SK-N-SH (cell line): ENCODE measurements at regions not wholly inside any gene's neighbourhood (a gene's known extent, or its start where the extent isn't known, plus 50 kb on each side); places are given as distances from the start of the nearest gene placed in this dataset.

Source experiments
- CTCF ChIA-PET: fragments of 300-600, 350-600 bp; formaldehyde crosslinking; extraction: SDS; loops from one replicate; lab custom pipeline; 2021; lab: Yijun Ruan, JAX
- POLR2A ChIA-PET: fragments of 350-600 bp; sonication (Branson Sonifier 250); formaldehyde crosslinking; extraction: SDS; loops from one replicate; lab custom pipeline; 2020; ENCODE audit warnings: antibody characterized with exemption, inconsistent platforms; lab: Yijun Ruan, JAX
- DNase-seq: peaks from one replicate; pipeline ENCODE4 v3.0.0; 2012
- H2AFZ ChIP-seq: fragments of 200-600 bp; sonication (generic); 2 replicates; pipeline ENCODE4 v1.8.1; 2016; ENCODE audit warnings: antibody characterized with exemption, mild to moderate bottlenecking, low read depth
- H3F3A ChIP-seq: fragments of 200-600 bp; sonication (generic); replicated peaks from 2 replicates; pipeline ENCODE3; 2016; ENCODE audit warnings: antibody characterized with exemption, mild to moderate bottlenecking; ENCODE audit not compliant: insufficient read depth
- H3K27ac ChIP-seq, 2 experiments: fragments of 200-500 bp in 1 of 2; fragments of 200-600 bp in 1 of 2; sonication (Bioruptor generic) in 1 of 2; sonication (generic), shearing (Covaris generic) in 1 of 2; 2 replicates each; pipeline versions ENCODE4 v1.5.1 to v1.6.1; 2014 to 2016; ENCODE audit warnings: low read depth in 2 of 2, inconsistent platforms in 1 of 2, low read length in 1 of 2, mild to moderate bottlenecking in 1 of 2, mixed read lengths in 1 of 2
- H3K27me3 ChIP-seq: fragments of 200-600 bp; sonication (generic), shearing (Covaris generic); 2 replicates; pipeline ENCODE4 v1.6.1; 2016; ENCODE audit warnings: mixed run types; ENCODE audit not compliant: insufficient read depth
- H3K36me3 ChIP-seq, 2 experiments: fragments of 200-500 bp in 1 of 2; fragments of 200-600 bp in 1 of 2; sonication (Bioruptor generic) in 1 of 2; sonication (generic) in 1 of 2; replicated peaks in 1 of 2; 2 replicates each; pipeline versions ENCODE3 to v1.5.1; 2014 to 2016; ENCODE audit warnings: low read length in 1 of 2, mild to moderate bottlenecking in 1 of 2; ENCODE audit not compliant: insufficient read depth in 2 of 2, control insufficient read depth in 1 of 2
- H3K4me1 ChIP-seq, 2 experiments: fragments of 200-500 bp in 1 of 2; fragments of 200-600 bp in 1 of 2; sonication (Bioruptor generic) in 1 of 2; sonication (generic), shearing (Covaris generic) in 1 of 2; 2 replicates each; pipeline versions ENCODE4 v1.5.1 to v1.6.1; 2014 to 2016; ENCODE audit warnings: low read depth in 1 of 2, low read length in 1 of 2, mixed run types in 1 of 2; ENCODE audit not compliant: insufficient read depth in 2 of 2, control insufficient read depth in 1 of 2
- H3K4me2 ChIP-seq: fragments of 200-600 bp; sonication (generic), shearing (Covaris generic); 2 replicates; pipeline ENCODE4 v1.6.1; 2017; ENCODE audit warnings: mixed run types
- H3K4me3 ChIP-seq, 2 experiments: fragments of 200-500 bp in 1 of 2; fragments of 200-600 bp in 1 of 2; sonication (Bioruptor generic) in 1 of 2; sonication (generic), shearing (Covaris generic) in 1 of 2; 2 replicates each; pipeline versions ENCODE4 v1.5.1 to v1.8.1; 2014 to 2016; ENCODE audit warnings: low read depth in 2 of 2, inconsistent platforms in 1 of 2, low read length in 1 of 2, mild to moderate bottlenecking in 1 of 2, mixed read lengths in 1 of 2, moderate library complexity in 1 of 2
- H3K79me2 ChIP-seq: fragments of 200-600 bp; sonication (generic); 2 replicates; pipeline ENCODE4 v1.8.1; 2017; ENCODE audit warnings: mild to moderate bottlenecking; ENCODE audit not compliant: insufficient read depth
- H3K9ac ChIP-seq: fragments of 200-600 bp; sonication (generic); 2 replicates; pipeline ENCODE4 v1.6.1; 2017; ENCODE audit warnings: mixed run types
- H3K9me2 ChIP-seq: fragments of 200-600 bp; sonication (generic); 2 replicates; pipeline ENCODE4 v1.6.1; 2017; ENCODE audit warnings: mixed run types
- H3K9me3 ChIP-seq: fragments of 200-600 bp; sonication (generic); 2 replicates; pipeline ENCODE4 v1.6.1; 2017; ENCODE audit warnings: mixed run types, mild to moderate bottlenecking, moderate library complexity
- H4K20me1 ChIP-seq: fragments of 200-600 bp; sonication (generic); 2 replicates; pipeline ENCODE4 v1.6.1; 2017; ENCODE audit warnings: mild to moderate bottlenecking, mixed run types; ENCODE audit not compliant: insufficient read depth
- EZH2phosphoT487 ChIP-seq: fragments of 200-600 bp; sonication (generic); IDR thresholded peaks from 2 replicates; pipeline ENCODE4 v1.6.1; 2017; ENCODE audit warnings: low read depth, mixed run types, mild to moderate bottlenecking, antibody characterized with exemption, moderate library complexity, borderline replicate concordance
- FOSL2 ChIP-seq: IDR thresholded peaks from 2 replicates; pipeline ENCODE4 v1.4.0; 2012; ENCODE audit warnings: low read depth, mild to moderate bottlenecking, moderate library complexity, borderline replicate concordance
- GATA2 ChIP-seq: sonication (generic); formaldehyde crosslinking; IDR thresholded peaks from 2 replicates; pipeline ENCODE4 v1.5.0; 2020; ENCODE audit warnings: mild to moderate bottlenecking, missing genetic modification reagents
- NFIC ChIP-seq: IDR thresholded peaks from 2 replicates; pipeline ENCODE4 v1.4.0; 2012; ENCODE audit warnings: borderline replicate concordance
- RCOR1 ChIP-seq: fragments of 150-350 bp; IDR thresholded peaks from 2 replicates; pipeline ENCODE4 v1.6.1; 2017; ENCODE audit warnings: antibody characterized with exemption, low read length
- REST ChIP-seq: IDR thresholded peaks from 2 replicates; pipeline ENCODE4 v1.6.1; 2012; ENCODE audit warnings: mild to moderate bottlenecking, low read depth, low read length, moderate library complexity
- TCF12 ChIP-seq: IDR thresholded peaks from 2 replicates; pipeline ENCODE4 v1.4.0; 2012
- USF1 ChIP-seq: IDR thresholded peaks from 2 replicates; pipeline ENCODE4 v1.4.0; 2012; ENCODE audit warnings: low read depth, borderline replicate concordance
- WGBS: methylation state at CpG from one replicate; pipeline ENCODE4 v1.1.6; 2017; ENCODE audit warnings: low lambda C conversion rate; 5-methylcytosine and 5-hydroxymethylcytosine counted together

GRCh38 chr3:56860351-56860750 is 58.6 kb upstream of the ARHGEF3 start (continued):
- TF ChIP-seq REST (no peak), EZH2phosphoT487 (no peak), NFIC (no peak)

- 68% methylated on average over 1 of the region's 1 CpG for WGBS
- CTCF ChIA-PET: interaction anchor here (0.6 to 1.5 kb wide), 5 partner anchors 33 to 177 kb away, joined by 3 to 4 read pairs (median 3); no protein-coding TSS in a partner anchor
Measured at GRCh38 chr3:56858331-56858730, 56.6 kb upstream of the ARHGEF3 start.

DNA sequence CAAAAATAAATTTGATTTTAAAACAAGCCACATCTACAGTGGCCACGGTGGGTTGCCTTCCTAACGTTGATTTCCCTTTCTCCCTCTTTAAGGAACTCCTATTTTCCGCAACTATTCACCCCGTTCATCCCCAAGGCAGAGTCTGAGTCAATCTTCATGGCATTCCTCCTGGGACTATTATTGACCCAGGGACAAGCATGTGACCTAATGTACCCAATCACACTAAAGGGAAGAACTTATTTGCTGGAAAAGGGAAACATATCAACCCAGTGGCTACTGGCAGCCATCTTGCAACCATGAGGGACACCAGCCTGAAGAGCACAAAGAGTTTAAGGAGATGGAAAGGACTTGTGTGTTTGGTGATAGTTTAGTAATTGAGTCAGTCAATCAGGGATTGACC is 55.4 kb upstream of the ARHGEF3 start:
- ChIA-PET POLR2A (no interaction called here), CTCF (interaction anchor here (0.6 to 2.6 kb wide), 5 partner anchors 32 to 155 kb away, joined by 3 to 23 read pairs (median 4); no protein-coding TSS in a partner anchor)

More at GRCh38 chr3:56858331-56858730, 56.6 kb upstream of the ARHGEF3 start:
- no peak overlapping the region for H3K4me3 ChIP-seq
- H3K9ac ChIP-seq: no peak overlapping the region
- H4K20me1 ChIP-seq: no peaks in the 10 kb centered on the region
- no peaks in the 10 kb centered on the region for H3K9me2 ChIP-seq
- peak; percentile 18; the same call in 1 of the 2 replicates for TF ChIP-seq TCF12
- TF ChIP-seq FOSL2: no peak
- TF ChIP-seq GATA2: peak; percentile 18; the same call in 1 of the 2 replicates
- no peak overlapping the region for H3K27ac ChIP-seq
- peaks cover 5% of the 10 kb centered on the region for H3F3A ChIP-seq
- no peaks in the 10 kb centered on the region for H3K36me3 ChIP-seq
- peaks cover 4 to 6% of the 10 kb centered on the region in 2 experiments; a peak in 3 of 4 replicates for H3K4me1 ChIP-seq
- H3K27me3 ChIP-seq: no peaks in the 10 kb centered on the region
- H3K9me3 ChIP-seq: no peaks in the 10 kb centered on the region
- no peak for DNase-seq
- H3K4me2 ChIP-seq: no peak overlapping the region
- POLR2A ChIA-PET: interaction anchor here (0.6 kb wide), 1 partner anchor 187 kb away, joined by 3 read pairs; no protein-coding TSS in a partner anchor
- no peak overlapping the region for H2AFZ ChIP-seq
- no peaks in the 10 kb centered on the region for H3K79me2 ChIP-seq

More for the DNA sequence above, 55.4 kb upstream of the ARHGEF3 start:
- no peaks in the 10 kb centered on the region for H3K79me2 ChIP-seq
- no peak overlapping the region for H3K27ac ChIP-seq
- H3K9me2 ChIP-seq: no peaks in the 10 kb centered on the region
- no peaks in the 10 kb centered on the region for H3K36me3 ChIP-seq
- no peaks in the 10 kb centered on the region for H3K9me3 ChIP-seq
- peaks cover 12% of the 10 kb centered on the region for H3F3A ChIP-seq
- no peak overlapping the region for H3K4me2 ChIP-seq
- H3K9ac ChIP-seq: no peak overlapping the region
- no peaks in the 10 kb centered on the region for H4K20me1 ChIP-seq
- no peak overlapping the region for H3K4me3 ChIP-seq
- TF ChIP-seq USF1: peak; percentile 16; the same call in 1 of the 2 replicates
- TF ChIP-seq GATA2: no peak
- TF ChIP-seq RCOR1: no peak
- TF ChIP-seq, all 33 proteins: peak for 1
- 86% methylated on average over 4 of the region's 4 CpGs for WGBS
- Histone ChIP-seq H3K27me3 (no peaks in the 10 kb centered on the region), H3K4me1 (peaks cover 6 to 7% of the 10 kb centered on the region in 2 experiments; a peak in 3 of 4 replicates), H2AFZ (peak overlapping the region; percentile 26; the same call in 1 of the 2 replicates)
- no peak for DNase-seq
